GM18511 (cell line): ENCODE measurements at regions not wholly inside any gene's neighbourhood (a gene's known extent, or its start where the extent isn't known, plus 50 kb on each side); places are given as distances from the start of the nearest gene placed in this dataset.
"Not testable (repeated sequence)": the region's sequence is repeated elsewhere in the genome, so short reads cannot be mapped to it uniquely, and the experiment has no call there.

ENCODE experiments used
- ATAC-seq: cut with Tn5 transposase; IDR thresholded peaks from one replicate; pipeline ENCODE4 v1.9.1; 2021; ENCODE audit warnings: mild to moderate bottlenecking, moderate library complexity; ENCODE audit not compliant: unreplicated experiment

GRCh38 chrX:107296184-107296583 is 89.8 kb downstream of the DNAAF6 start:
- ATAC-seq = not testable (repeated sequence)

- ATAC-seq = no peak
Observed at GRCh38 chrX:107298276-107298675, 91.9 kb downstream of the DNAAF6 start.

GRCh38 chrX:107301253-107301652 is 94.8 kb downstream of the DNAAF6 start:
- ATAC-seq = no peak

GRCh38 chrX:107304141-107304540 is 97.7 kb downstream of the DNAAF6 start:
- ATAC-seq = no peak

- no peak for ATAC-seq
Observed at GRCh38 chrX:107323786-107324492, 117.5 kb downstream of the DNAAF6 start.

- no peak for ATAC-seq
Observed at GRCh38 chrX:107324493-107325310, 118.3 kb downstream of the DNAAF6 start.

GRCh38 chrX:107325467-107325866 is 119.1 kb downstream of the DNAAF6 start:
- ATAC-seq = no peak

GRCh38 chrX:107348051-107348450 is 101.4 kb upstream of the FRMPD3 start:
- ATAC-seq = no peak

- no peak for ATAC-seq
Observed at GRCh38 chrX:107348990-107349389, 100.5 kb upstream of the FRMPD3 start.

- no peak for ATAC-seq
Observed at GRCh38 chrX:107355533-107355932, 93.9 kb upstream of the FRMPD3 start.

- ATAC-seq = no peak
Observed at GRCh38 chrX:107360788-107361360, 88.6 kb upstream of the FRMPD3 start.

GRCh38 chrX:107370185-107370584 is 79.3 kb upstream of the FRMPD3 start:
- not testable (repeated sequence) for ATAC-seq

GRCh38 chrX:107374132-107374531 is 75.3 kb upstream of the FRMPD3 start:
- ATAC-seq = no peak

GRCh38 chrX:107374831-107375230 is 74.6 kb upstream of the FRMPD3 start:
- ATAC-seq = no peak

GRCh38 chrX:107376186-107376585 is 73.3 kb upstream of the FRMPD3 start:
- not testable (repeated sequence) for ATAC-seq

GRCh38 chrX:107384397-107385105 is 64.9 kb upstream of the FRMPD3 start:
- ATAC-seq = no peak

- ATAC-seq = no peak
Observed at GRCh38 chrX:107389726-107390125, 59.7 kb upstream of the FRMPD3 start.

GRCh38 chrX:107393656-107394055 is 55.8 kb upstream of the FRMPD3 start:
- not testable (repeated sequence) for ATAC-seq

- no peak for ATAC-seq
Observed at GRCh38 chrX:107396235-107396634, 53.2 kb upstream of the FRMPD3 start.

GRCh38 chrX:107396783-107397182 is 52.7 kb upstream of the FRMPD3 start:
- ATAC-seq = no peak

- ATAC-seq = peak; percentile 87
Observed at GRCh38 chrX:107398115-107398514, 51.3 kb upstream of the FRMPD3 start.
